ENCODE measurements at regions not wholly inside any gene's neighbourhood (a gene's known extent, or its start where the extent isn't known, plus 50 kb on each side); places are given as distances from the start of the nearest gene placed in this dataset.

DNA sequence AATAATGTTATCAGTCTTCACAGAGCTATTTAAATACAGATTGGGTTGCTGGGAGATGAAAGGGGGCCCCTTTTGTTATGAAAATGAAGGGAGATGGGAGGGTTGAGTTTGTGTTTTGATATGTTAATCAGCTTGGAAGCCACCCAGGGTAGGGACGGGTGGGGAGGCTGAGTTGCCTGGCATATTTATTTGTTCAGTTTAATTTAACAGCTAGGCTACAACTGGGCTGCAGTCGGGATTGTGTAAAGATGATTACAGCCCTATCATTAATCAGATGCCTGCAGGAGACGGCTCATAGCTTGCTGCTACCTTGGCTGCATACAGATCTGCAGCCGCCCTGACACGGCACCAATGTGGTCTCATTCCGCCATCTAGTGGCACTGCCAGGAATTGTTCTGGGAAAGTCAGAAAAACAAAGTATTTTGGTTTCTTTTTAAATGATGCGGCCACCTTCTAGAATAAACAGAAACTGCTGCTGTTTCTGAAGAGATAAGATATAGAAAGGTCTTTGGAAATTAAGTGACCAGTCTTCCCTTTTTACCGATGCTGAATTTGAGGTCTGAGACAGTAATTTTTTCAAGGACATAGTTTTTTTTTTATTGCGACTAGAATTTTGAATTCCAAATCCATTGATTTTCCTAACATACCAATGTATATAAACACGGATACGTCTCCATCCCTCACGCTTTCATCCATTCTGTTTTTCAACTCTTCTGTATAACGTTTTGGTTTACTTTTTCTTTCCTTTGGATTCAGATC lies 458.0 kb upstream of the ASIC2 start:
- peak; percentile 13 to 54 (median 18) for DNase-seq (ENCODE audit: low read depth in 3 of 3, low spot score in 1 of 3)

DNA sequence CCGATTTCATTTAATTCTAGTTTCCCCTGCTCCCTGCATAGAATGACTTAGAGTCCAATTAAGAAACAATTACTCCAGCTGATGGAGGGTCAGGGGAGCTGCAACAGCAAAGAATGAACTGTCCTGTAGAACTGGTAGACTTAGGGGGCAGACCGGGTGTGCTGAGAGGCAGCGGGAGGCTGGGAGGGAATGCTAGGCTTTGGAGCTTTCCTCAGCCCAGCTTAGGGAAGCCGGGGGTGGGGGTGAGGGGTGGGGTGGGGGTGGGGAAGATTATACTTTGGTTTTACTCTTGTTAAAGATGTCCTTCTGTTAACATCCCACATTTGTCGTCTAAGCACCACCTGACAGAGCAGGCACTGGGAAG lies 458.6 kb upstream of the ASIC2 start:
- no peak for DNase-seq (ENCODE audit: low read depth in 3 of 3, low spot score in 1 of 3)

DNA sequence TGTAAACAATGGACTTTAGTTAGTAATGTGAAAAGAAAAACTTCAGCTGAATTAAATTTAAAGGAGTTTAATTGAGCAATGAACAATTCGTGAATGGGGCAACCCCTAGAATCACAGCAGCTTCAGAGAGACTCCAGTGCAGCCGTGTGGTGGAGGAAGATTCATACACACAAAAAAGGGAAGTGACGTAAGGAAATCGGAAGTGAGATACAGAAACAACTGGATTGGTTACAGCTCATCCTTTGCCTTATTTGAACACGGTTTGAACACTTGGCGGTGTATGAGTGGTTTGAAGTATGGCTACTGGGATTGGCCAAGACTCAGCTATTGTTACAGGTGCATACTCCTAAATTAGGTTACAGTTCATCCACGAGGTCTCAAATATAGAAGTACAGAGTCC lies 460.4 kb upstream of the ASIC2 start:
- DNase-seq (ENCODE audit: low read depth in 3 of 3, low spot score in 1 of 3), result no peak

DNA sequence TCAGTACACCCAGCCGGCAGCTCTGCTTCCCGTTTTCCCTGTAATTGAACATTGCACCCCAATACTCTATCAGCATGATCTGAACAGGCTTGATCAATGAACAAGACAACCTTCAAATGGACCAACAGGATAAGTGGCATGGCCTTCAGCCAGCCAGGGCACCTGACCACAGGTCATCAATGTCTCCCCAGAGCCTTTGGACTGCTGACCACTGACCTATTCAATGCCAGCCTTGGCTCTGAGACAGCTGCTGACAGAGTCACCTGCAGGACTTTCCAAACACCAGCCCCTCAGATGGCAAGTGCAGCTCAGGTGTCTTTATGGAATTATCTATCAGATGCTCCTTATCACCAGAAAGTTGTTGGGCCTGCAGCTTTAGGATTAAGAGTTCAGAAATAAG lies 462.9 kb upstream of the ASIC2 start:
- no peak for DNase-seq (ENCODE audit: low read depth in 3 of 3, low spot score in 1 of 3)

DNA sequence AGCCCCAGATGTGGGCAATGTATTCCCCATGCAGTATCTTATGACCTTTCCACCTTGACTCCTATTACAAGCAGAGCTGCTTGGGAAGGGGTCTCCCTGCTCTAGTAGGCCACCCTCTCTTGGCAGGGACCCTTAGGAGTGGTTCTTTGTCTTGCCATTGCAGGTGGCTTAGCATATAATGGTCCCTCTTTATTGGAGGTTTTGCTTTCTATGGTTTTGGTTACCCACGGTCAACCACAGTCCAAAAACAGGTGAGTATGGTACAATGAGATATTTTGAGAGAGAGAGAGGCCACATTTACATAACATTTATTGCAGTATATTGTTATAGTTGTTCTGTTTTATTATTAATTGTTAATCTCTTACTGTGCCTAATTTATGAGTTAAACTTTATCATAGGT lies 472.8 kb upstream of the ASIC2 start:
- DNase-seq (ENCODE audit: low read depth in 3 of 3, low spot score in 1 of 3), result no peak

DNA sequence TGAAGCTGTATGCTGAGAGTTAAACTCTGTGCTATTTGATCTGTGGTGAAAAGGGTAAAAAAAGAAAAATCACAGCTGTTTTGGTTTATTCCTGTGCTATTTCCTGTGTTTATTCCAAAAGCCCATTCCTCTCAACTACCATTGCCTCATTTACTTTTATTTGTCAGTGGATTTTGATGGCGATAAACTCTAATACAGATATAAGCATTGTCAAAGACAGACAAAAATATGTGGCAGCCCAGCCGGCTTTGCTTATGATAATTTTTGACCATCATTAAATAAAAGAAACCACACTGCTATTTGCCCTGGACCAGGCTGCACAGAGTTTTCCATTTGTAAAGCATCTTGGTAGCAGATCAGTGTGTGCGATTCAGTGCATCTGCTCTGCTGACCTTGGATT lies 473.6 kb upstream of the ASIC2 start:
- DNase-seq (ENCODE audit: low read depth in 3 of 3, low spot score in 1 of 3), result no peak

DNA sequence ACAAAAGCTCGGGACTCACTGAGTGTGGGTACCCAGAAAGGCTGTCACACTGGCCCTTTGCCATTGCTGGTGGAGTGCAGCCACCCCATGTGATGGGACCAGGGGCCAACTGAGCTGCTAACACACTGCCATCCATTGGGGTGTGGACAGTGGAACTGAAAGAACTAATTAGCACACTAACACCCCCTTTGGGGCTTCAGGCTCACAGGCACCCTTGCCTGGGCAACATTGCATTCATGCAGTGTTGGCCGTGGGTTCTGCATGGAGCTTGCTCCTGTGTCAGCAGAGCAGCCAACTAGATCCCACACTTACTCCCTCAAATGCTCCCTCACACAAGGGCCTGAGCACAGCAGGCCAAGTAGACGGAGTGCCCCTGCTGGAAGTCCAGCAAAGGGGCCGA lies 476.0 kb upstream of the ASIC2 start:
- DNase-seq (ENCODE audit: low read depth in 3 of 3, low spot score in 1 of 3), result no peak

DNA sequence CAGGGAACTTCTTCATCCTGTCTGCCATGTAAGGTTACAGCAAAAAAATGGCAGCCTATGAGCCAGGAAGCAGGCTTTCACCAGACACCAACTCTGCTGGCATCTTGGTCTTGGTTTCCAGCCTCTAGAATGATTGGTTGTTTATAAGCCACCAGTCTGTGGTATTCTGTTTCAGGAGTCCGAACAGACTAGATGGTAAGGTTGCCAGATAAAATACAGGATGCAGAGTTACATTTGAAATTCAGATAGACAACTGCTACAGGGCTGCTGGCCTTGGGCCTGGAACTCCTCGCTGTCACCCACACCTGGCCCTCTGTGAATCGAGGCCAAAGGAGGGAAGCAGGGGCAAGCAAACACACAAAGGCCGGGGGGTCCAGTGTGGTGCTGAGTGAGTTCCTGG lies 478.8 kb upstream of the CCL2 start:
- DNase-seq (ENCODE audit: low read depth in 3 of 3, low spot score in 1 of 3), result no peak

DNA sequence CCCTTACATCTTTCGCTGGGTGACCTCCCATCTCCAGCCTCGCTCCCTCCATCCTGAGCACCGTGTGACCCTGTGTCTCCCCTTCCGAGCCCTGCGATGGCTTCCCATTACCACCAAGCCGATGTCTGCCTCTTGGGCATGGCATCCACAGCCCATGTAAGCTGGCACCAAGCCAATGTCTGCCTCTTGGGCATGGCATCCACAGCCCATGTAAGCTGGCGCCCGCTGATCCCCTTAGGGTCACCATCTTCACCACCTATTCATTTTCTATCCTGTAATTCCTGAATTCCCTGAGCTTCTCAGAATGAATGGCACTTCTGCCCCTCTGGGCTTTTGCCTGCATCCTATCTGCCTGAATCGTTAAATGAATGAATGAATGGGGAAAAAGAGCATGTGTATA lies 478.2 kb upstream of the CCL2 start:
- DNase-seq (ENCODE audit: low read depth in 3 of 3, low spot score in 1 of 3), result no peak

DNA sequence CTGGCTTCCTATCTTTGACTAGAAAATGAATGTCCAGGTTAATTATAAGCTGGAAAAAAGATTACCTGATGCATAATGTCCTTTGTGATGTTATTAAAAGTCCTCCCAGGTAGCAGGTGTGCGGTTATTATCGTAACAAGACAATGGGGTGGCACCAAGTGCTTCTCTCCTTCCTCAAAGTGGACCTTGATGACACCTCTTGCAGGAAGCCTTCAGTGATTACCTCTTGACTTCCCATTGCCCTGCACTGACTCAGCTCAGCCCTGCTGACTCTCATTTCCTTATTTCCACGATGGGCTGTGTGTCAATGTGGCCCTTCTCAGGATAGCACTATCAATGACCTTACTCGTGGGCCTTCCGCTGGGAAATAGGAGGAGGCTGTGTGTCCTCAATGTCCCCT lies 477.4 kb upstream of the CCL2 start:
- no peak for DNase-seq (ENCODE audit: low read depth in 3 of 3, low spot score in 1 of 3)

DNA sequence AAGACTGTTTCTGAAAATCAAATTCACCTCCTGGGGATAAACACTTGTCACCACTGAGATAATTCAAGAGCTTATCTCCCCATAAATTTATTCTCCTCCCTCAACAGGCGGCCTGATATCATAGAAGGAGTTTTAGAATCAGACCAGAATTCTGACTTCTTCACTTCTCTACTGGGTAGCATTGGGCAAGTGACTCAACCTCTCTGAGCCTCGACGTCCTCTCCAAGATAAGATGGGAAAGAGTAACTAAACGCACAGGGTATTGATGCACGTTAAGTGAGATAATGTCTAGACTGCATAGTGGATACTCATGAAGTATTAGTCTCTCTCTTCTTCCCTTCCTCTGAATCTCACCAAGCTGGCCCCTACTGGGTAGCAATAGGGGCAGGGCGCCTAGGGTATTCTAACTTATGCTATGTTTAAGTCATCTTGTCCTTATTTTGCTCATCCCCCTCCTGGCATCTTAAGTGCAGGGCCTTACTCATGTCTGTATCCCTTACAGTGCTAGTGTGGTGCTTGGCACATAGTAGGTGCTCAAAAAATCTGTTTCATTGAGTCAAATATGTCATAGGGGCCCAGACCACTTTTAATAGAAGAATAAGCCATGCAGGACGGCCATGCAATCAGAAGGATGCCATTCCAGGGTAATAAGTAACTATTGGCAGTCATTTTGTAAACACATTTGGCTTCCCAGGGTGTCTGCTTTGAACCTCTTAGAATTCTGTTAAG lies 476.4 kb upstream of the CCL2 start:
- no peak for DNase-seq (ENCODE audit: low read depth in 3 of 3, low spot score in 1 of 3)

DNA sequence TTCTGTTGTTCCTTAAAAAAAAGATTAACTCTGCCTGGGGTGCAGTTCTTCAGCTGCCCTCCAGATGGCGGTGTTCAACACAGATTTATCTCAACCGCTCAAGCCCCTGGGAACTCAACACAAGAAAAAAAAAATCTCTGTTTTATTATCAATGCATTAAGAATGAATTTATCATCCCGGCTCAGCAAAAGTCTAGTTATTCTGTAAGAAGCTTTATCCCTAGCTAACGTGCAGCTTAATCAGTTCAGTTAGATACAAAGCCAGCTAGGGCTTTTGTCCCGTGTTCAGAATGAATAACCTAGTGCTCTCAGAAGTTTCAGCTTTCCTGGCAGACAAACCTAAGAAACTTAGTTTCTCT lies 475.9 kb upstream of the CCL2 start:
- peak in 2 of 3 donors; percentile 2 to 7 for DNase-seq (ENCODE audit: low read depth in 3 of 3, low spot score in 1 of 3)

DNA sequence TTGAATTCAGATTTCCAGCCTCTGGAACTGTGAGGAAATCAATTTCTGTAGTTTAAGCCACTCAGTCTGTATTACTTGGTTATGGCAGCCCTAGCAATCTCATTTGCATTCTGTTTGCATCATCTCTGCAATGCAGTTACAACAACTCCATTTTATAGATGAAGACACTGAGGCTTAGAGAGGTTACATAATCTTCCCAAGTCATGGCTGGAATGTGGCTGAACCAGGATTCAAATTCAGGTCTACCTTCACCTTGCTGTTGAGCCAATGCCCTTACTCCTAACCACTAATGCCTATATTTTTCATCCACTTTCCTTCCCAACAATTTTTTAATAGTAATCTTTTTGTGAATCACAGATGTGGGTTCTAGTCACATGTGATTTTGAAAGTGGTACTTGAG lies 469.8 kb upstream of the CCL2 start:
- DNase-seq (ENCODE audit: low read depth in 3 of 3, low spot score in 1 of 3), result no peak

DNA sequence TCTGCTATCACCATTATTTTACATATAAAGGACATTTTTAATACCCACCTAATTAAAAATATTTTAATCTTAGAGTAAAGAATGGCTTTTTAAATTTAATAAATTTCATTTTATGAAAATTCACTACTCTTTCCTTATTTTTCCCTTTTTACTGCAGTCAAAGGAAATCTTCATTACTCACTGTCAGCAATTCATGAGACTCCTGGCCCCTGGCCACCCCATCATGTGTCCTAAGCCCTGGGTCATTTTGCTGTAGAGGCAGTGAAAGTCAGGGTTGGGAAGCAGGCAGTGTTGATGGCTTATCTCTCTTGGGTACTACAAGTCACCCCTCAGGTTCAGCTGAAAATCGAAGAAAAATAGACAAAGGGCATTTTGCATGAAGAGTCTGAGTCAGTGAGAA lies 468.6 kb upstream of the CCL2 start:
- DNase-seq (ENCODE audit: low read depth in 3 of 3, low spot score in 1 of 3), result no peak

DNA sequence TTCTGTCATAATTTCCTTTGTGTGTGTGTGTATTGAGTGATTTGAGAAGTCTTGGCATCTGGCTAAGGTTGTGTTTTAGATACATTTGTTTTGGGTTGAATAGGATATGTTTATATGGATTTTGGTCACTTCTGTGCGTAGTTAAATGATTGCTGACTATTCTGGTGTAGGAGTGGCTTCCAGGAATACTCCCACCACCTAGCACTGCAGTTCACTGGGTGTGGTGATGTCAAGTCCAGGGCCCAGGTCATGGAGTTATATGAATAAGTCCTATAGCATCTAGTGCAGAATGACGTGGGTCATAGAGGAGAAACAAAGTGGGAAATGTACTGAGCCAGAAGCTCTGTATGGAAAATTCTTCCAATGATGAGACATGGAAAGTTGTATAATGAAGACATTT lies 465.4 kb upstream of the CCL2 start:
- no peak for DNase-seq (ENCODE audit: low read depth in 3 of 3, low spot score in 1 of 3)

DNA sequence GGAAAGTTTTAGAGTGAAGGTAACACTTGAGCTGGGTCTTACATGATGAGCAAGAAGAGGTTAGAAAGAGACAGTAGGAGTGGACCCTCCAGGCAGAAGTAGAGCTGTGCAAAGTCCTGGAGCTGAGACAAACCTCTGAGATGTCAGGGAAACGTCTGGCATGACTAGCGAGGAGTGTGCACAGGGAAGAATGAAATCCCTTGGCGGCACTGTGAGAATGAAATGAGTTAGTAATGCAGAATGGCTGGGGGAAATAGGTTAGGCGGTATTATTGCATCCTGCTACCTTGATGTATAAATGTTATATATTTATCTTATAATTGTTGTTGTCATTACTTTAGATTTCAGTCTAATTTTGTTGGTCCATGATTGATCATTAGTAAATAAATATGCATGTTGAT lies 457.9 kb upstream of the CCL2 start:
- DNase-seq (ENCODE audit: low read depth in 3 of 3, low spot score in 1 of 3), result no peak

DNA sequence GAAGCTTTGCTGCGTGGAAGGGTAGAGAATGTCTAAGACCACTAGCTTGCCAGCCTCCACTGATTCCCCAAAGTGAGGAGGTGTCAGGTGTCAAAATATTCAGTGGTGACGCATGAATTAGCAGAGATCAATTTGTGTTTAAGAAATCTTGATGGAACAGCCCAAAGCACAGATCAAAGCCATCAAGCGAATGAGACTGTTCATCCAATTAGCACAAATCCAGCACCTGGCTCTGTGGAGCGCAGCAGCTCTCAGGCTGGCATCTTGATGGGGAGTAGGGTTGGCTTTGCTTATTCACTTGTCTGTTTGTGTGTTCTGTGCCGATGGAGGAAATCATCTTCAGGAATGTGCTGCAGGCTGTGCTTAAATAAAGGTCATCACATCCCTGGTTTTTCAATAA lies 456.8 kb upstream of the CCL2 start:
- DNase-seq (ENCODE audit: low read depth in 3 of 3, low spot score in 1 of 3), result no peak

DNA sequence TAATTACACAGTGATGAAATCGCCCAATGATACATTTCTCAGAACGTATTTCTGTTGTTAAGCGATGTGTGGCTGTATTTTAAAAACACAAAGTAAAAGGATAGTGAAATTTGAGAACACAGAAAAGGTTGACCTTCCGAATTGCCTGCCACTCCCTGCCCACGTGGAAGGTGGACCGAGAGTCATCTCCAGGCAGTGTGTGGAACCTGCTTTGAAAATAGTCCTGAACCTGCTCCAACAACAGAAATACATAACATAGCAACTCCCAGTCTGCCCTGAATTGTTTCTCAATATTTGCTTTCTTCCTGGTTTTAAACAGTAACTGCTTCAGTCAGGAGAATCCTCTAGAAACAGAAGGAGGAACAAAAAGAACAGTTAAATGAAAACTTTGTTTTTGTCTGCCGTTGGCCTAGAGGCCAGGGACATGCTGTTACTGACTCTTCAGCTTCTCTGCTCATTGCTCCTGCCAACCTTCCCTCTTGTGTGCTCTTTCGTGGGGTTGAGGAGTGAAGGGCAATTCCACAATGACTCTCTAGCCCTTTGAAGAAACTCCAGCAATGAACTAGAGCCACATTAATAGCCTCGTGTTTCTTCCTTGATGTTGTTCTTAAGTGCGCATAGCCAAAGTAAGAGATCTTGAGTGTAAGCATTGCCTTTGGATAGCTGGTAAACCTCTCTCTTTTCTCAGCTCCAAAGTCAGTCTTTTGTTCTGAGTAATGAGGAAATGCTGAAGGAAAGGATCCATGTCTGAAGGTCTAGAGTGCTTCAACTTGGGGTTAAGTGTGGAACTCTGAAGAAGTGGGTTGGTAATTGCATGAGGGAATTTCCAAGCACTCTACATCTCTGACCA lies 452.5 kb upstream of the CCL2 start:
- DNase-seq (ENCODE audit: low read depth in 3 of 3, low spot score in 1 of 3), result no peak

DNA sequence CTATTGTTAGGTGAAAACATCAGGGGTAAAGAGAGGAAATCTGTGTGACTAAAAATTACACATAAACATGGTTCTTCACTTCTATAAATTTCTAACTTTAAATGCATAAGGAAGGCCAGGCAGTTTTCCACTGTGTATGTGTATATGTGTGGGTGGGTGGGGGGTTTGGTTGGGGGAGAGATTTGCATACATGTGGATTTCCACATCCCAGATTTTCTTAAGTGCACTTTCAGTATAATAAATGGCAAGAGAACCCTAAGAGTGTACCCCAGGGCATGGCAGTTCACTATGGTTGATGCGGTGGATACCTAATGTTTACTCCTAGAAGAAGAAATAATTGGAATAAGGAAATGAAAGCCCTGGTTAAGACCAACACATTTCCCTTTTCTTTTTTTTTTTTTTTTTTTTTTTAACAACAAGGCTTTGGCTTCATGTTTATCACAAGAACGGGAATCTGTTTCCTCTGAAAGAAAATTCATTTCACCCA lies 451.8 kb upstream of the CCL2 start:
- no peak for DNase-seq (ENCODE audit: low read depth in 3 of 3, low spot score in 1 of 3)

DNA sequence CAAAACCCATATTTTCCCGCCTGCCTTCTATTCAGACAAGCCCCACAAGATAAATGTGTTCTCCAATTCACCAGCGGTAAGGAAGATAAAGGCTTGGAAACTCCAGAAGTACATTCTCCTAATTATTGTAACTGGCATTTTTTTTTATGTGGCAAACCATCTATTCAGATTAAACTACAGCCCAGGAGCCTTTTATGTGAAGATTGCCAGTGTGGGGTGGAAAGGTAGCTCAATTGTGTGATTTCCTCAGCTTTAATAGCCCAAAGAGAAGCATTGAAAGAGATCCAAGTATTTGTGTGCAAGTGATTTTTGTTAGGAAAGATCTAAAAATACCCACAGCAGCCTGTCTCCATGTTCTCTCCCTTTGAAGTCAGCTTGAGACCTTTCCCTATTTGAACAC lies 451.4 kb upstream of the CCL2 start:
- no peak for DNase-seq (ENCODE audit: low read depth in 3 of 3, low spot score in 1 of 3)

DNA sequence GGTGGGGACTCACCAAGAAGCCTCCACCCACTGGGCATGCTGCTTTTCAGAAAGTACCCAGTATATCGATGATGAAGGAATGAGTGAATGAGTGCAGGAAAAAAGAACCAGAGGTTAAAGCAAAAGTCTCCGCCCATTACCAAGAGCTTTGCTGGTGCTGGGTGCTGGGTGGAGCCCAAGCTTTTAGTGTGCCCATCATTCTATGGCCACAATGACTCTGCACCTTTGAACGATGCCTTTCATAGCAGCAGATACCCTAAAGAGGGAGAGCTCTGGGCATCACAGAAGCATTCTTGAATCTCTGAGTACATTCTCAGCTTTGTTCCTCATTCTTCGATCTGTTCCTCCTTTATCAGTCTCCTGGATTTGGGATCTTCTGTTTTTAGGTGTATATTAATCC lies 450.7 kb upstream of the CCL2 start:
- DNase-seq (ENCODE audit: low read depth in 3 of 3, low spot score in 1 of 3), result no peak

DNA sequence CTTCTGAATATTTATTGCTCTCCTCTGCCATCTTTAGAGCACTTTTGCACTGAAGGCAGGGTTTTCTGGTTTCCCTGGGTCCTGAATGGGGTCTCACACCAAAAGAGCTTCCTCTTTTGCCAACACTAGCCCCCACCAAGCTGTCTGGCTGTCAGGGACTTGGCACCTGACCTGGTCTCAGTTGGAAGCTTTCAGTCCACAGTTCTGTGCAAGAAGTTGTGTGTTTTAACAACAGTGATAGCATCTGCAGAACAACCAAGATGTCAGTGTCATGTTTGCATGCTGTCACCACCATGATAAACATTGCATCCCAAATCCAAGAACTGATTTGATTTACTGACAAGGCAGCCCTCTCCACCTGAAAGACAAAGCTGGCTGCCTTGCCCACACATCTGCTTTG lies 448.5 kb upstream of the CCL2 start:
- no peak for DNase-seq (ENCODE audit: low read depth in 3 of 3, low spot score in 1 of 3)

All from stimulated activated CD4-positive, alpha-beta T cell treated with anti-CD3 and anti-CD28 coated beads, TNF-alpha, amount 100 ng/mL, for 1 hour (primary cell).